Daoy (cell line): ENCODE measurements at regions not wholly inside any gene's neighbourhood (a gene's known extent, or its start where the extent isn't known, plus 50 kb on each side); places are given as distances from the start of the nearest gene placed in this dataset.
A peak's percentile ranks its signal among the peaks of the same experiment; 100 is the strongest.
"Not testable (repeated sequence)": the region's sequence is repeated elsewhere in the genome, so short reads cannot be mapped to it uniquely, and the experiment has no call there.

ENCODE experiments used
- DNase-seq: peaks from one replicate; pipeline ENCODE4 v3.0.0-alpha.2; 2015; ENCODE audit warnings: low read depth

- no peak for DNase-seq
These were observed 166.4 kb upstream of the ATP6AP2 start for GRCh38 chrX:40414335-40414734.

GRCh38 chrX:40411340-40412111 lies 169.2 kb upstream of the ATP6AP2 start:
- DNase-seq, result no peak

GRCh38 chrX:40410859-40411258 lies 169.9 kb upstream of the ATP6AP2 start:
- no peak for DNase-seq

GRCh38 chrX:40406330-40406859 lies 174.4 kb upstream of the ATP6AP2 start:
- DNase-seq, result no peak

- DNase-seq, result no peak
These were observed 175.4 kb upstream of the ATP6AP2 start for GRCh38 chrX:40405399-40405798.

GRCh38 chrX:40403757-40404156 lies 177.0 kb upstream of the ATP6AP2 start:
- DNase-seq, result no peak

GRCh38 chrX:40402831-40403533 lies 177.8 kb upstream of the ATP6AP2 start:
- peak; percentile 41 for DNase-seq

- DNase-seq, result no peak
These were observed 185.7 kb upstream of the ATP6AP2 start for GRCh38 chrX:40395102-40395501.

- no peak for DNase-seq
These were observed 186.5 kb upstream of the ATP6AP2 start for GRCh38 chrX:40394302-40394701.

- no peak for DNase-seq
These were observed 188.2 kb upstream of the ATP6AP2 start for GRCh38 chrX:40392599-40392998.

GRCh38 chrX:40391662-40392061 lies 189.1 kb upstream of the ATP6AP2 start:
- no peak for DNase-seq

- DNase-seq, result no peak
These were observed 191.2 kb upstream of the ATP6AP2 start for GRCh38 chrX:40389555-40389954.

GRCh38 chrX:40388441-40388840 lies 192.3 kb upstream of the ATP6AP2 start:
- DNase-seq, result no peak

- not testable (repeated sequence) for DNase-seq
These were observed 192.9 kb upstream of the ATP6AP2 start for GRCh38 chrX:40387869-40388268.

- DNase-seq, result not testable (repeated sequence)
These were observed 193.5 kb upstream of the ATP6AP2 start for GRCh38 chrX:40387311-40387710.

- DNase-seq, result no peak
These were observed 195.1 kb upstream of the ATP6AP2 start for GRCh38 chrX:40385682-40386081.

- no peak for DNase-seq
These were observed 195.5 kb upstream of the ATP6AP2 start for GRCh38 chrX:40385256-40385655.

- DNase-seq, result no peak
These were observed 196.8 kb upstream of the ATP6AP2 start for GRCh38 chrX:40383969-40384368.

GRCh38 chrX:40383360-40383759 lies 197.4 kb upstream of the ATP6AP2 start:
- DNase-seq, result no peak

GRCh38 chrX:40380655-40381488 lies 199.9 kb upstream of the ATP6AP2 start:
- DNase-seq, result no peak

GRCh38 chrX:40377684-40378083 lies 203.1 kb upstream of the ATP6AP2 start:
- no peak for DNase-seq

GRCh38 chrX:40374486-40374885 lies 206.3 kb upstream of the ATP6AP2 start:
- no peak for DNase-seq
